Rectal smooth muscle tissue (tissue), 1 donor: ENCODE measurements at regions not wholly inside any gene's neighbourhood (a gene's known extent, or its start where the extent isn't known, plus 50 kb on each side); places are given as distances from the start of the nearest gene placed in this dataset.

Source experiments
- H3K27ac ChIP-seq: one replicate; pipeline ENCODE4 v1.7.0; 2013; ENCODE audit warnings: low read depth, low read length, inconsistent platforms
- H3K27me3 ChIP-seq: one replicate; pipeline ENCODE4 v1.7.0; 2013; ENCODE audit warnings: low read length; ENCODE audit not compliant: control insufficient read depth, insufficient read depth
- H3K36me3 ChIP-seq: one replicate; pipeline ENCODE4 v1.7.0; 2013; ENCODE audit warnings: low read length; ENCODE audit not compliant: control insufficient read depth, insufficient read depth
- H3K4me1 ChIP-seq: one replicate; pipeline ENCODE4 v1.7.0; 2013; ENCODE audit warnings: low read length; ENCODE audit not compliant: control insufficient read depth, insufficient read depth
- H3K4me3 ChIP-seq: one replicate; pipeline ENCODE4 v1.7.0; 2013; ENCODE audit warnings: low read length
- H3K9ac ChIP-seq: one replicate; pipeline ENCODE4 v1.7.0; 2013; ENCODE audit warnings: low read length

- no peak overlapping the region for H3K4me3 ChIP-seq
These were observed 275.9 kb upstream of the SOX4 start for GRCh38 chr6:21317642-21318041.

DNA sequence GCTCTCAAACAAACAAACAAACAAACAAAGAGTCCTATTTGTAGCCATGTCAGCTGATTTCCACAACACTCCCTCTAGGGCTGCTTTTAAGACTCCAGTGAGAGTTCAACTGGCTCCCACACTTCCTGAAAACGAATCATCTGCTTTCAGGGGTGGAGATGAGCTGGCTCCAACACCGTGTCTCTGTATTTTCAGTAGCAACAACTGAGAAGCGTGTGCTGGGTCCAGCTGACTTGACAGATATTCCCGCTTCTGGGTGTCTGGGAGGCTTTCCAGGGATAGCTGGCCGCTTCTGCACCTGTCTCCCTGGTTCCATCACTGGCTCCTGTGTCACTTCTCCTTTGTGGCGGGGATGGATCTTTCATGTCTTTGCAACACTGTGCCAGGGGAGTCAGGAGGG, 272.5 kb upstream of the SOX4 start:
- Histone ChIP-seq H3K4me1 (no peaks in the 10 kb centered on the region), H3K9ac (no peak overlapping the region), H3K4me3 (no peak overlapping the region), H3K27ac (no peak overlapping the region), H3K27me3 (no peaks in the 10 kb centered on the region), H3K36me3 (no peaks in the 10 kb centered on the region)

More at GRCh38 chr6:21317642-21318041, 275.9 kb upstream of the SOX4 start:
- Histone ChIP-seq H3K27me3 (no peaks in the 10 kb centered on the region), H3K9ac (no peak overlapping the region), H3K27ac (no peak overlapping the region), H3K36me3 (no peaks in the 10 kb centered on the region), H3K4me1 (no peaks in the 10 kb centered on the region)

DNA sequence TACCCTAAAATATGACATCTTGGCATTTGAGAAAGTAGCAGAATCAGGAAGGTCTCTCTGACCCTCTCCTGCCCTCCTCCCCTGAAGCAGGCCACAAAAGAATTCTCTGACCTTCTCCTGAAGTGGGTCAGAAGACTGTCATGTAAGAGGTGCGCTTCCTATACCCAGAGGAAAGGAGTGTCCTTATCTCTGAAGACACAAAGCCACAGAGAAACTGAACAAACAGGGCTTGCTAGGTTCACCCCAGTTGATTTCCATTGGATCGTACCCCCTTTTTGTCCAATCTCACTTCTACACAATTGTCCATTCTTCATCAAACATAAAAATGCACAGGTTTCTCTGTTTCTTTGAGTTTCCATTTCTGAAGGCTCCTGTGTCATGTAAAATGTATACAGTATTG, 272.0 kb upstream of the SOX4 start:
- no peaks in the 10 kb centered on the region for H3K27me3 ChIP-seq
- no peaks in the 10 kb centered on the region for H3K36me3 ChIP-seq
- H3K27ac ChIP-seq = no peak overlapping the region
- H3K4me1 ChIP-seq = no peaks in the 10 kb centered on the region
- no peak overlapping the region for H3K9ac ChIP-seq
- no peak overlapping the region for H3K4me3 ChIP-seq

DNA sequence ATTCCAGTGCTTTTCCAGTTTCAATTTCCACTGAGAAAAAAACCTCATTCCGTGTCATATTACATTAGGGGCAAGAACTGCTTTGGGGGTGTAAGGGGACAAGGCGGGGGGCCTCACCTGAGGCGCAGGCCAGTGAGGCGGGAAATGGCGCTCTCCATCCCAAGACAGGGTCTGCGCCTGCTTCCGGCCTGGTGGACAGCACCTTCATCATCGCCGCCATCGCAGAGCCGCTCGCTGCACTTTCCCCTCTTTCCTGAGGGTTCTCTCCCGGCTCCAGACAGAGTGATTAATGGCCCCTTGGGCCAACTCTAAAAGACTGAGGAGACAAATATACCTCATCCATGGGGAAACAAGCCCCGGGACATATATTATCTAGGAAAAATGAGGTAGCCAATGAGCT, 270.0 kb upstream of the SOX4 start:
- Histone ChIP-seq H3K27ac (no peak overlapping the region), H3K9ac (no peak overlapping the region), H3K36me3 (no peaks in the 10 kb centered on the region), H3K4me3 (no peak overlapping the region), H3K27me3 (no peaks in the 10 kb centered on the region), H3K4me1 (no peaks in the 10 kb centered on the region)

DNA sequence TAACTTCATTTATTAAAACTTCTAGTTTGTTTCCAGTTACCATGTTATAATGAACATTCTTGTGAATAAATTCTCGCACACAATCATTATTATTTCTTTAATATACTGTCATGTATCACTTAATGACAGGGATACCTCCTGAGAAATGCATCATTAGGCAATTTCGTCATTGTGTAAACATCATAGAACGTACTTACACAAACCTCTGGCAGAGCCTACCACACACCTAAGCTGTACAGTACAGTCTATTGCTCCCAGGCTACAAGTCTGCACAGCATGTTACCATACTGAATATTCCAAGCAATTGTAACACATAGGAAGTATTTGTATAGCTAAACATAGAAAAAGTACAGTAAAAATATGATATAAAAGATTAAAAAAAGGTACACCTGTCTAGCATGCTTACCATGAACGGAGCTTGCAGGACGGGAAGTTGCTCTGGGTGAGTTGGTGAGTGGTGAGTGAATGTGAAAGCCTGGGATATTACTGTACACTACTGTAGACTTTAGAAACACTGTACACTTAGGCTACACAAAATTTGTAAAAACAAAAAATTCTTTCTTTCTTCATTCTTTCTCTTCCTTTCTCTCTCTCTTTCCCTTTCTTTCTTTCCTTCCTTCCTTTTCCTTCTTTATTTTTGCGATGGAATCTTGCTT, 268.2 kb upstream of the SOX4 start:
- Histone ChIP-seq H3K9ac (no peak overlapping the region), H3K4me3 (no peak overlapping the region), H3K36me3 (no peaks in the 10 kb centered on the region), H3K27ac (no peak overlapping the region), H3K27me3 (no peaks in the 10 kb centered on the region), H3K4me1 (no peaks in the 10 kb centered on the region)

DNA sequence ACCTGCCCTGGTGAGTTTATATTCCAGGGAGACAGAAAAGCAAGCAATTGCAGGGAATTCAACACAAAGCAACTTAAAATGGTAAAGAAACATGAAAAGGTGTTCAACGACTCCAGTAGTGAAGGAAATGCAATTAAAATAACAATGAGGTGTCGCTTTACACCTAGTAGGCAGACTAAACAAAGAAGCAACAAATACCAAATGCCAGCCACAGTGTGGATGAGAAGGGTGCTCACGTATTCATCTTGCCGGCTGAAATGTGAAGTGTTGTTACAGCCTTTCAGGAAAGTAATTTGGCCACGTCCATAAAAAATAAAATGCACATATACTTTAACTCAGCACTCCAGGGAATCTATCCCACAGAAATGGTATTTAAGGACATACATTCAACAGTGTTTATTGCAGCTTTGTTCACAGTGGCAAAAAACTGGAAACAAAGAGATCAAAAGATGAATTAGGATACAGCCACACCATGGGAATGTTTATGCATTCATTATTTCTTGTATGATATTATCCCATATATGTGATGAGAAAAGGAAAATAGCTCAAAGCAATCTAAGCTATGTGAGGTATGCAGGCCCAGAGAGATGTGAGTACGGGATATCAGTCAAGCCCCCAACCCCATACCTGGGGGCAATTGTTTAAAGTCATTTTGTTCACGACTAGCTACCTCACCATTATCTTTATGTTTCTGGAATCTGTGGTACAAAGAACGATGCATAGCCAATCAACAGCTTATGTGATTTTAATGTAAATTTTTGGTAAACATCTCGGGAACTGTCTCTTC, 266.0 kb upstream of the SOX4 start:
- Histone ChIP-seq H3K4me3 (no peak overlapping the region), H3K27me3 (no peaks in the 10 kb centered on the region), H3K36me3 (no peaks in the 10 kb centered on the region), H3K9ac (no peak overlapping the region), H3K4me1 (peaks cover 12% of the 10 kb centered on the region), H3K27ac (no peak overlapping the region)

DNA sequence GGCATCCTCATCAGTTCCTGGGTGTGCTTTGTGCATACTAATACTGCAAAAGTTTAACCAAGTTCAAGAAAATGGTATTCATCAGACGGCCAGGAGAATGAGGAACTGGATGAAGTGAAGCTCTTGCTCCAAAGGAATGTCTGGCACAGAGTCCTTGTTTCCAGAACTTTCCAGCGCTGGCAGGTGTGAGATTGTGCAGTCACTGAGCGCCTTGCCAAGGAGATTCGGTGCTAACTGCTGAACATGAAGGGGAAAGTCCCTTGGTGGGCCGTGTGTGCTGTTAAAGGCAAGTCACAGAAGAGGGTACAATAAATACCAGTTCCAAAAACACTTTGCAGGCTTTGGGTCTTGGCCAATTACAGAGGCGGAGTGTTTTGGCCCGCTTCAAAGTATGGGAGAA, 262.3 kb upstream of the SOX4 start:
- no peaks in the 10 kb centered on the region for H3K36me3 ChIP-seq
- no peak overlapping the region for H3K4me3 ChIP-seq
- H3K27ac ChIP-seq = peak overlapping the region; percentile 45

GRCh38 chr6:21332077-21332476, 261.5 kb upstream of the SOX4 start:
- Histone ChIP-seq H3K4me3 (no peak overlapping the region), H3K9ac (no peak overlapping the region), H3K27ac (peak overlapping the region; percentile 45), H3K27me3 (no peaks in the 10 kb centered on the region), H3K36me3 (no peaks in the 10 kb centered on the region), H3K4me1 (peaks cover 12% of the 10 kb centered on the region)

More for the DNA sequence above, 262.3 kb upstream of the SOX4 start:
- H3K27me3 ChIP-seq = no peaks in the 10 kb centered on the region
- H3K9ac ChIP-seq = no peak overlapping the region
- peaks cover 12% of the 10 kb centered on the region for H3K4me1 ChIP-seq

- Histone ChIP-seq H3K4me3 (no peak overlapping the region), H3K36me3 (no peaks in the 10 kb centered on the region), H3K4me1 (peaks cover 12% of the 10 kb centered on the region), H3K9ac (no peak overlapping the region), H3K27ac (no peak overlapping the region), H3K27me3 (no peaks in the 10 kb centered on the region)
These were observed 260.9 kb upstream of the SOX4 start for GRCh38 chr6:21332660-21333059.

DNA sequence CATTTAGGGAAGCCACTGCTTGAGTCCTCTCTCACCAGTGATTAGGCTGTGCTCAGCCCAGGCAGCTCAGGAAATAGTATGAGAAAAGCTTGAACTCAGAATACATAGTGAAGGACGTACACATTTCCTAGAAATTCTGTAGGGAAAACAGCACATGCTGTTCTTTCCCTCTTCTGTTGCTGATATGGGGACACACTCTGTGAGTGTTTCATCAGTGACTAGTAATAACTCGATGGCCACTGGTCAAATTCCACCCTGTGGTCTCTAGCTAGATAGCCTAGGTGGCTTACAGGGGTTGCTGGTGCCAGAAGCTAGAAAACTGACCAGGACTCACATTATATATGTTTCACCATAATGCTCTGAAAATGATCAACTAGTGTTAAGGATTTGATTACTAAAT, 259.8 kb upstream of the SOX4 start:
- Histone ChIP-seq H3K27me3 (no peaks in the 10 kb centered on the region), H3K36me3 (no peaks in the 10 kb centered on the region), H3K4me3 (no peak overlapping the region), H3K9ac (no peak overlapping the region), H3K27ac (no peak overlapping the region), H3K4me1 (peaks cover 12% of the 10 kb centered on the region)

DNA sequence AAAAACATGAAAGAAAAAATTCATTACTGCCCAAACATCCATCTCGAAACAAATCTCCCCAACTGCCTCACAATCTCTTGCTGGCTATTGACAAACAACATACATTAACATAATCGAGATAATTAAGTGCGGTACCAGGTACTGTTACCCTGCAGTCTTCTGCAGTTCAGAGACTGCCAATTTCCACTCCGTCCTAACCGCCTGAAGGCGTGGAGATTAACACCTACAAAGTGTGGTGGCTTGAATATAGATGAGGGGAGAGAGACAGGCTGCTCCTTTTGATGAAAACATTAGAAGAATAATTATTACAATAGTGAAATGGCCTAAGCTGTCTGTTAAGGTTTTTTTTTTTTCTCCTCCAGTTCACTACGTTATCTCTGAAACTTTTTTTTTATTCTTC, 258.9 kb upstream of the SOX4 start:
- H3K27me3 ChIP-seq = no peaks in the 10 kb centered on the region
- peaks cover 12% of the 10 kb centered on the region for H3K4me1 ChIP-seq
- no peak overlapping the region for H3K4me3 ChIP-seq
- no peaks in the 10 kb centered on the region for H3K36me3 ChIP-seq
- H3K27ac ChIP-seq = no peak overlapping the region
- H3K9ac ChIP-seq = no peak overlapping the region

DNA sequence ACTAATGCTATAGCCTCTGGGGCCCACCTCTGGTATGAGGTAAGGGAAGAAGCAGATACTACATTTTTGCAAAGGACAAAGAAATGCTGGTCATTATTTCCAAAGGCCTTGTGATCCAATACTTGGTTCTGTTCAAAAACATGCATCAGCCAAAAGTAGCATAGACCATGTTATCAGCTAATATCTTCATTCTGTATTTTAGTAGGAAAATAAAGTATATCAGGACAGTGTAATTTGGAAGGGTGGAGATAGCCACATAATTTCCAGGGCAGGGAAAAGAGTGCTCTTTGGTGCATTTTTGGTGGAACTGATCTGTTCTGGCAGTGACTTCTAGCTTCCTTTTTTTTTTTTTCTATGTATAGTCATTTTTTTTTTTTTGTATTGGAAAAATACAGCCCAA, 258.0 kb upstream of the SOX4 start:
- H3K36me3 ChIP-seq = no peaks in the 10 kb centered on the region
- no peaks in the 10 kb centered on the region for H3K27me3 ChIP-seq
- no peak overlapping the region for H3K9ac ChIP-seq
- no peak overlapping the region for H3K4me3 ChIP-seq
- H3K27ac ChIP-seq = no peak overlapping the region
- H3K4me1 ChIP-seq = peaks cover 12% of the 10 kb centered on the region

- H3K4me1 ChIP-seq = no peaks in the 10 kb centered on the region
- H3K36me3 ChIP-seq = no peaks in the 10 kb centered on the region
- no peak overlapping the region for H3K9ac ChIP-seq
- no peak overlapping the region for H3K4me3 ChIP-seq
- no peaks in the 10 kb centered on the region for H3K27me3 ChIP-seq
- H3K27ac ChIP-seq = no peak overlapping the region
These were observed 256.3 kb upstream of the SOX4 start for GRCh38 chr6:21337263-21337662.
